ENCODE measurements at regions not wholly inside any gene's neighbourhood (a gene's known extent, or its start where the extent isn't known, plus 50 kb on each side); places are given as distances from the start of the nearest gene placed in this dataset.

DNA sequence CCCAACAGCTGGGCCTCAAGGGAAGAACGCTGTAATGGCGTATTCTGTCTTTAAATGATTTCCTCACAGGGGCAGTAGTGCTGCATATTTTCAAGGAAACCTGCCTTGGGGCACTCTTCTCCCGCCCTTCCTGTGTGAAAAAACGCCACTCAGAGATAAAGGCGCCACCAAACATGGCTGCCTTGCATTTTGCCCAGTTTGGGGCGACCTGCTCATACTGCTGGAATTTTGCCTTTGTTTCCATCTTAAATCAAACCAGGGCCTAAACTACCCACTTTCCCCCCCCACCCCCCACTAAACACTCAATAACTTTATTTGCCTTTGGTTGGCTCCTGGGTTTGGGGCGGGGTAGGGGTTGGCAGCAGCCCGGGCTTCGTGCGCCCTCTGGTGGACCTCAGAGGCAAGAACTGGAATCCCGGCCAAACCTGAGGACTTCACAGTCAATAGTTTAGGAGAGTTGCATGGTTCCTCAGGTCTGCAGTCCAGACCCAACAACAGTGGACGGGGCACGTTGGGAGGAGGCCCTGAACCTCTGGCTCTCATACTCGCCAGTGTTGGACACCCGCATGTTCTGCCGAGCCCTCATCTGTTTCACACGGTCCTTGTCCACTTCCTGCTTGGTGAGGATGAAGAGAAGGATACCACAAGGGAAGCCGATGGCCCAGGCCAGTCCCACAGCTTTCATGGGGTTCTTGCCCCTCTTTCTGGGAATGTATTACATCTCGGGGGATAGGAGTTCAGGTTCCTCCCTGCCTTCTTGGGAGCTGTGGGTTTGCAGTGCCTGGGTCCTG, 220.1 kb upstream of the STK26 start:
- DNase-seq, result peak in 2 of 3 donors; percentile 76 to 91

DNA sequence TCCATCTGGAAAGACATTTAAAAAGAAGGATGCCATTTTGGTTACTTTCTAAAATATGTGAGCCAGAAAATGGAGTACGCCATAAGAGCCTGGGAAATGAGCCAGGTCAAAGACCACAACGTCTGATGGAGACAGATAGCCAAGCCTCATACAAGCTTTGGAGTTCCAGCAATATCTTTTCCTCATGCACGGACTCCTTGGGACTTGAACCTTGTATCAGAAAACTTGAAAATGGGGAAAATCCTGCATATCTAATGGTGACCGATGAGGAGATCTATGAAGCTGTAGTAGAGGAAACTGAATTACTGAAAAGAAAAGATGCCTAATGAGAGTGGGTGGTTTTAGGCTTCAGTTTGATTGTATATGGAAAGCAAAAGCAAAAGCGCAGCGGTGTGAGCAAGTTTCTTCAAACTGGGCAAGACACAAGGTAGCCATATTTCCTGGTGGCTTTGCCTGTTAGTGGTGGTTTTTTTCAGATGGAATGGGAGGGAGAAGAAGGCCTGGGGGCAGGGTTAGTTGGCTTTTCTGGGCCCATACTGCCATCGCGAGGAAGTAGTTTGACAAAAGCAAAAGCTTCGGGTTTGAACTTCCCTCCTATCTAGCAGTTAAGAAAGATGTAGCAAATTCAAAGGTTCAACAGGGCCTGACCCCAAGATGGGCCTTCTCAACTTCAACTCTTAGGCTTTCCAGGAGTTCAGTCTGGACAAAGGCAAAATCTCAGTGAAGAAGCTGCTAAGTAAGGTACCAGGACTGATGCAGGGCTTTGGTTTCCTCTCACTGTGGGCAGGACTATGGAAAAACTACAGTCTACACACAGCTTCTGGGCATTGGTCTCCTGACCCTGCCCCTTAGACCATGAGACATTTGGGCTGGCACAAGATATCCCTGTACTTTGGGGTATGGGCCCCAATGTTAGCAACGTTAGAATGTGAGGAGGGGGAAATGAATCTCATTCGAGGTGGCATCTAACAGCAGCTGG, 210.0 kb upstream of the STK26 start:
- no peaks in the 10 kb centered on the region for H3K36me3 ChIP-seq
- TF ChIP-seq, protein P1, sequence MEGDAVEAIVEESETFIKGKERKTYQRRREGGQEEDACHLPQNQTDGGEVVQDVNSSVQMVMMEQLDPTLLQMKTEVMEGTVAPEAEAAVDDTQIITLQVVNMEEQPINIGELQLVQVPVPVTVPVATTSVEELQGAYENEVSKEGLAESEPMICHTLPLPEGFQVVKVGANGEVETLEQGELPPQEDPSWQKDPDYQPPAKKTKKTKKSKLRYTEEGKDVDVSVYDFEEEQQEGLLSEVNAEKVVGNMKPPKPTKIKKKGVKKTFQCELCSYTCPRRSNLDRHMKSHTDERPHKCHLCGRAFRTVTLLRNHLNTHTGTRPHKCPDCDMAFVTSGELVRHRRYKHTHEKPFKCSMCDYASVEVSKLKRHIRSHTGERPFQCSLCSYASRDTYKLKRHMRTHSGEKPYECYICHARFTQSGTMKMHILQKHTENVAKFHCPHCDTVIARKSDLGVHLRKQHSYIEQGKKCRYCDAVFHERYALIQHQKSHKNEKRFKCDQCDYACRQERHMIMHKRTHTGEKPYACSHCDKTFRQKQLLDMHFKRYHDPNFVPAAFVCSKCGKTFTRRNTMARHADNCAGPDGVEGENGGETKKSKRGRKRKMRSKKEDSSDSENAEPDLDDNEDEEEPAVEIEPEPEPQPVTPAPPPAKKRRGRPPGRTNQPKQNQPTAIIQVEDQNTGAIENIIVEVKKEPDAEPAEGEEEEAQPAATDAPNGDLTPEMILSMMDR (IDR thresholded peaks at IDR 0.05), result peak in 5 of 6 experiments; percentile 21 to 67 (median 29)
- no peak for TF ChIP-seq POLR2A (IDR thresholded peaks at IDR 0.05)
- H3K9me3 ChIP-seq, result no peaks in the 10 kb centered on the region
- peak overlapping the region; percentile 40 to 70 (median 56) for H3K27ac ChIP-seq
- H3K27me3 ChIP-seq, result no peaks in the 10 kb centered on the region
- H3K4me3 ChIP-seq, result peak overlapping the region in 3 of 4 donors; percentile 24 to 44 (median 36)
- no peaks in the 10 kb centered on the region for H3K4me1 ChIP-seq
- DNase-seq, result peak in 2 of 3 donors; percentile 73 to 89

More for the DNA sequence above, 220.1 kb upstream of the STK26 start:
- Histone ChIP-seq H3K4me3 (peak overlapping the region in 2 of 4 donors; percentile 45 to 54), H3K4me1 (no peaks in the 10 kb centered on the region), H3K36me3 (no peaks in the 10 kb centered on the region), H3K9me3 (no peaks in the 10 kb centered on the region), H3K27ac (peak overlapping the region in 2 of 4 donors; percentile 45 to 67), H3K27me3 (no peaks in the 10 kb centered on the region)
- no peak for TF ChIP-seq POLR2A (IDR thresholded peaks at IDR 0.05)
- TF ChIP-seq, protein P1 (IDR thresholded peaks at IDR 0.05), result peak in 4 of 6 experiments; percentile 7 to 62 (median 38)

DNA sequence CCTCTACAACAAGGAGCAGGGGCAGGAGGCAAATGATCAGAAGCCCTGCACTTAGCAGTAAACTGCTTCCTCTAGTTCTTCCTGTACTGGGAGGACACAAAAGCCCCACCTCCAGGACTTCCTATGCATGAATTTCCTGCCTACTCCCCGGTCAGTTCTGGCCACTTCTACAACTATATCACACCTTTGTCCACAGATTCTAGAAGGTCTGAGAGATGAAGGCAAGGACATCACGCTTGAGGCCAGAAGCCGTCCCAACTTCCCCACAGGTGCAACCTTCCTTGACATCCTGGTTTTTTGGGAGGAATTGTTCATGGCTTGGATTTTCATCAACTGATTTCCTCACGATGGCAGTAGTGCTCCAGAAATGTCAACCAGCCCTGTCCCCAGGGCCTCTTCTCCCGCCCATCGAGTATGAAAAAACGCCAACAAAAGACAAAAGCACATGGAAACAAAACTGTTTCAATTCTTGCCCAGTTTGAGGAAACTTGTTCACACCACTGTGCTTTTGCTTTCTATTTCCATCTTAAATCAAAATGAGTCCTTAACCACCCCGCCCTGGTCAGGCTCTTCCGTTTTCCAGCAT, 206.5 kb upstream of the STK26 start:
- Histone ChIP-seq H3K27me3 (no peaks in the 10 kb centered on the region), H3K4me3 (peak overlapping the region in 2 of 4 donors; percentile 34 to 55), H3K4me1 (no peaks in the 10 kb centered on the region), H3K36me3 (no peaks in the 10 kb centered on the region), H3K9me3 (no peaks in the 10 kb centered on the region), H3K27ac (peak overlapping the region in 3 of 4 donors; percentile 35 to 57 (median 35))
- DNase-seq, result peak in 2 of 3 donors; percentile 85 to 93
- TF ChIP-seq POLR2A (IDR thresholded peaks at IDR 0.05), result no peak
- TF ChIP-seq, protein P1 (IDR thresholded peaks at IDR 0.05), result peak; percentile 25 to 81 (median 37)

DNA sequence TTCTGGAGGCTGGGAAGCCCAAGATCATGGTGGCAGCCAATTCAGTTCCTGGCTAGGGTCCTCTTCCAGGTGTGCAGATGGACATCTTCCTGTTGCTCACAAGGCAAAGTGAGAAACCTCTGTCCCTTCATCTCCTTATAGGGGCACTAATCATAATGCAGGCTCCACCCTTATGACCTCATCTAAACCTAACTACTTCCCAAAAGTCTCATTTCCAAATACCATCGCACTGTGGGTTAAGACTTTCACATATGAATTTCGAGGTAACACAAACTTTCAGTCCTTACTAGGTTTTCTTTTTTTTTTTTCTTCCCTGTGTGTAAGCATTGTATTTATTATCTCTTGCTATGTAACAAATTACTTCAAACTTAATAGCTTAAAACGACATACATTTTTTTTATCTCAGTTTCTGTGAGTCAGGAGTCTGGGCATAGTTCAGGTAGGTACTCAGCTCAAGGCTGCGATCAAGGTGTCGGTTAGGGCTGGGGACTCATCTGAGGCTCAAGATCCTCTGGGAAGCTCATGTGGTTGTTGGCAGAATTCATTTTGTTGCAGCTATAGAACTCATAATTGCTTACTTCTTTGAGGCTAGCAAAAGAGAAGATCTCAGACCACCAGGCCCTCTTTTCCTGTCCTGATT, 204.7 kb upstream of the STK26 start:
- Histone ChIP-seq H3K36me3 (no peaks in the 10 kb centered on the region), H3K9me3 (no peaks in the 10 kb centered on the region), H3K27ac (no peak overlapping the region), H3K4me1 (no peaks in the 10 kb centered on the region), H3K27me3 (no peaks in the 10 kb centered on the region), H3K4me3 (no peak overlapping the region)
- TF ChIP-seq, protein P1 (IDR thresholded peaks at IDR 0.05), result no peak
- no peak for TF ChIP-seq POLR2A (IDR thresholded peaks at IDR 0.05)
- no peak for DNase-seq
